ENCODE measurements at regions not wholly inside any gene's neighbourhood (a gene's known extent, or its start where the extent isn't known, plus 50 kb on each side); places are given as distances from the start of the nearest gene placed in this dataset.
A peak's percentile ranks its signal among the peaks of the same experiment; 100 is the strongest.

GRCh38 chr5:143554918-143555477 lies 151.5 kb upstream of the NR3C1 start:
- H3K4me1 ChIP-seq (replicated peaks; ENCODE audit: insufficient read depth): peaks cover 10% of the 10 kb centered on the region; the same call in 1 of the 2 replicates
- BruUV-seq (replicated peaks): no TSS peak

GRCh38 chr5:143554187-143554717 lies 150.8 kb upstream of the NR3C1 start:
- CTCF ChIA-PET: interaction anchor here (0.5 kb wide), 1 partner anchor 140 kb away, joined by 8 read pairs; no protein-coding TSS in a partner anchor
- DNase-seq: peak in 1 of 2 experiments; percentile 40
- Histone ChIP-seq H3K4me3 (no peak overlapping the region), H3K9me3 (ENCODE audit: insufficient read depth, low read depth) (no peaks in the 10 kb centered on the region), H3K9me2 (ENCODE audit: insufficient read depth) (no peaks in the 10 kb centered on the region), H2AFZ (no peak overlapping the region), H4K20me1 (ENCODE audit: insufficient read depth) (no peaks in the 10 kb centered on the region), H3K4me2 (no peak overlapping the region), H3K27me3 (ENCODE audit: insufficient read depth, low read depth) (no peaks in the 10 kb centered on the region), H3F3A (ENCODE audit: insufficient read depth, low read depth) (peaks cover 7% of the 10 kb centered on the region; the same call in 1 of the 2 replicates), H3K36me3 (ENCODE audit: low read depth) (no peaks in the 10 kb centered on the region), H3K4me1 (replicated peaks; ENCODE audit: insufficient read depth) (peaks cover 10% of the 10 kb centered on the region; the same call in 1 of the 2 replicates), H3K79me2 (ENCODE audit: low read depth) (no peaks in the 10 kb centered on the region), H3K27ac (no peak overlapping the region)
- POLR2A ChIA-PET (ENCODE audit: unreplicated experiment): interaction anchor here (0.6 kb wide), 1 partner anchor 47 kb away, joined by 3 read pairs; no protein-coding TSS in a partner anchor
- intact Hi-C loops (cut with micrococcal nuclease; ENCODE audit: unreplicated experiment): no loop called here
- BruUV-seq (replicated peaks): no TSS peak
- TF ChIP-seq CTCF (conservative IDR thresholded peaks at IDR 0.05): no peak
- no peak for TF ChIP-seq EZH2 (IDR thresholded peaks at IDR 0.05; ENCODE audit: low read depth)

More at GRCh38 chr5:143554918-143555477, 151.5 kb upstream of the NR3C1 start:
- TF ChIP-seq EZH2 (IDR thresholded peaks at IDR 0.05; ENCODE audit: low read depth) (no peak), CTCF (conservative IDR thresholded peaks at IDR 0.05) (no peak)
- ChIA-PET POLR2A (ENCODE audit: unreplicated experiment) (no interaction called here), CTCF (no interaction called here)
- H3K4me3 ChIP-seq: no peak overlapping the region
- no peak overlapping the region for H3K4me2 ChIP-seq
- no peaks in the 10 kb centered on the region for H3K9me2 ChIP-seq (ENCODE audit: insufficient read depth)
- no peak overlapping the region for H3K27ac ChIP-seq
- H2AFZ ChIP-seq: no peak overlapping the region
- intact Hi-C loops (cut with micrococcal nuclease; ENCODE audit: unreplicated experiment): no loop called here
- no peaks in the 10 kb centered on the region for H3K27me3 ChIP-seq (ENCODE audit: insufficient read depth, low read depth)
- H3K79me2 ChIP-seq (ENCODE audit: low read depth): no peaks in the 10 kb centered on the region
- no peaks in the 10 kb centered on the region for H3K36me3 ChIP-seq (ENCODE audit: low read depth)
- H3K9me3 ChIP-seq (ENCODE audit: insufficient read depth, low read depth): no peaks in the 10 kb centered on the region
- H3F3A ChIP-seq (ENCODE audit: insufficient read depth, low read depth): peaks cover 7% of the 10 kb centered on the region; the same call in 1 of the 2 replicates
- no peak for DNase-seq
- H4K20me1 ChIP-seq (ENCODE audit: insufficient read depth): no peaks in the 10 kb centered on the region

GRCh38 chr5:143552680-143553079 lies 149.2 kb upstream of the NR3C1 start:
- intact Hi-C loops (cut with micrococcal nuclease; ENCODE audit: unreplicated experiment): no loop called here

More at GRCh38 chr5:143552680-143553079, 149.2 kb upstream of the NR3C1 start:
- Histone ChIP-seq H3F3A (ENCODE audit: insufficient read depth, low read depth) (peaks cover 7% of the 10 kb centered on the region; the same call in 1 of the 2 replicates), H3K79me2 (ENCODE audit: low read depth) (no peaks in the 10 kb centered on the region), H3K36me3 (ENCODE audit: low read depth) (no peaks in the 10 kb centered on the region), H3K4me1 (replicated peaks; ENCODE audit: insufficient read depth) (peaks cover 10% of the 10 kb centered on the region; the same call in 1 of the 2 replicates), H3K27me3 (ENCODE audit: insufficient read depth, low read depth) (no peaks in the 10 kb centered on the region), H3K9me3 (ENCODE audit: insufficient read depth, low read depth) (no peaks in the 10 kb centered on the region), H3K9me2 (ENCODE audit: insufficient read depth) (no peaks in the 10 kb centered on the region), H4K20me1 (ENCODE audit: insufficient read depth) (no peaks in the 10 kb centered on the region), H3K4me3 (no peak overlapping the region), H3K4me2 (no peak overlapping the region), H3K27ac (no peak overlapping the region), H2AFZ (no peak overlapping the region)
- DNase-seq: no peak
- BruUV-seq (replicated peaks): no TSS peak
- TF ChIP-seq CTCF (conservative IDR thresholded peaks at IDR 0.05) (no peak), EZH2 (IDR thresholded peaks at IDR 0.05; ENCODE audit: low read depth) (no peak)
- ChIA-PET POLR2A (ENCODE audit: unreplicated experiment) (no interaction called here), CTCF (no interaction called here)

Measured in PC-9 (cell line).